ENCODE measurements at regions not wholly inside any gene's neighbourhood (a gene's known extent, or its start where the extent isn't known, plus 50 kb on each side); places are given as distances from the start of the nearest gene placed in this dataset.
"Not testable (repeated sequence)": the region's sequence is repeated elsewhere in the genome, so short reads cannot be mapped to it uniquely, and the experiment has no call there.

- ATAC-seq (ENCODE audit: low FRiP score), result no peak
- DNase-seq (ENCODE audit: low spot score), result no peak
- no peak for TF ChIP-seq CTCF (IDR thresholded peaks at IDR 0.05)
Measured at GRCh38 chr7:79636849-79637248, 183.4 kb upstream of the MAGI2 start.

- ATAC-seq (ENCODE audit: low FRiP score); DNase-seq (ENCODE audit: low spot score): not testable (repeated sequence)
Measured at GRCh38 chr7:79625921-79626320, 172.5 kb upstream of the MAGI2 start.

GRCh38 chr7:79624336-79624735 is 170.9 kb upstream of the MAGI2 start:
- ATAC-seq (ENCODE audit: low FRiP score) (no peak), DNase-seq (ENCODE audit: low spot score) (no peak)
- no peak for TF ChIP-seq CTCF (IDR thresholded peaks at IDR 0.05)

- DNase-seq (ENCODE audit: low spot score) (no peak), ATAC-seq (ENCODE audit: low FRiP score) (no peak)
- TF ChIP-seq CTCF (IDR thresholded peaks at IDR 0.05), result no peak
Measured at GRCh38 chr7:79622781-79623180, 169.3 kb upstream of the MAGI2 start.

GRCh38 chr7:79620291-79620690 is 166.8 kb upstream of the MAGI2 start:
- ATAC-seq (ENCODE audit: low FRiP score) (no peak), DNase-seq (ENCODE audit: low spot score) (no peak)
- TF ChIP-seq CTCF (IDR thresholded peaks at IDR 0.05), result no peak

GRCh38 chr7:79619216-79619615 is 165.7 kb upstream of the MAGI2 start:
- DNase-seq (ENCODE audit: low spot score) (no peak), ATAC-seq (ENCODE audit: low FRiP score) (no peak)
- no peak for TF ChIP-seq CTCF (IDR thresholded peaks at IDR 0.05)

- ATAC-seq (ENCODE audit: low FRiP score) (no peak), DNase-seq (ENCODE audit: low spot score) (no peak)
- TF ChIP-seq CTCF (IDR thresholded peaks at IDR 0.05), result no peak
Measured at GRCh38 chr7:79615871-79616640, 162.6 kb upstream of the MAGI2 start.

Data from omental fat pad (tissue), 3 donors.